HT1080 (cell line): ENCODE measurements at regions not wholly inside any gene's neighbourhood (a gene's known extent, or its start where the extent isn't known, plus 50 kb on each side); places are given as distances from the start of the nearest gene placed in this dataset.

Experiments
- DNase-seq: peaks from one replicate; pipeline ENCODE4 v3.0.0-alpha.2; 2015; ENCODE audit warnings: low read depth

DNA sequence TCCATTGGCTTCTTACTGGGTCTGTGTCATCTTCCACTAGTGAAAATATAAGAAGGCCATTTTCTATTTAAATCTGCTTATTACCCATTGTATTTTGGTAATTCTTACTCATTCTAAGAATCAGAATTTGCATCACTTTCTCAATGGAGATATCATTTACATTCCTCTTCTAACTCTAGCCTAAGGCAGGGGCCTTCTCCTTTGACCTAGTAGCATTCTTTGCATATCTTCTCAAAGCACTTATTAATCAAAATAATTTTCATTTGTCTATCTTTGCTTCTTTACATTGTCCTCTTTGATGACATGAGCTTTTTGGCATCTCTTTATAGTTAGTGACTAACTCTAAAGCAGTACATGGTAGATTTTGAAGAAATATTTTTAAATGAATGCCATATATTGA is 400.9 kb upstream of the SEMA3D start:
- DNase-seq = no peak

- no peak for DNase-seq
These were observed 399.2 kb upstream of the SEMA3D start for GRCh38 chr7:85586091-85586490.

- DNase-seq = no peak
These were observed 396.5 kb upstream of the SEMA3D start for GRCh38 chr7:85583131-85583953.

DNA sequence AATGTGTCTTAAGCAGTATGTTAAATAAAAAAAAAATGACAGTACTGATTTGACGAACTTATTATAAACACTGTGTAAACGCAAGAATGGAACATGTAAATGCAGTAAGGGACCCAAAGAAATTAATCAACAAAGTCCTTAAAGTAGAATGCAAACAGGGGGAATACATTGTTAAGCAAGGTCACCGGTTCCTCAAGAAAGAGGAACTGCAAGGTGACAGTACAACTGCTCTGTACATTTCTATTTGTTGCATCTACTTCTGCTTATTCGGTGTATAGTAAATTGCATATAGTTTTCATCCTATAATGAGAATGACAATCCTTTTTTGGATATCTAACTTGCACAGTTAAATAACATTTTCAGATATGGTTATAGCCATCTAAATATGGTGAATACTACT is 387.0 kb upstream of the SEMA3D start:
- no peak for DNase-seq

- no peak for DNase-seq
These were observed 386.5 kb upstream of the SEMA3D start for GRCh38 chr7:85573346-85573745.

- DNase-seq = no peak
These were observed 384.0 kb upstream of the SEMA3D start for GRCh38 chr7:85570898-85571297.

GRCh38 chr7:85567983-85568382 is 381.1 kb upstream of the SEMA3D start:
- no peak for DNase-seq

- DNase-seq = no peak
These were observed 379.4 kb upstream of the SEMA3D start for GRCh38 chr7:85566095-85566794.

GRCh38 chr7:85565276-85565675 is 378.4 kb upstream of the SEMA3D start:
- peak; percentile 24 for DNase-seq

GRCh38 chr7:85564861-85565260 is 378.0 kb upstream of the SEMA3D start:
- DNase-seq = no peak

DNA sequence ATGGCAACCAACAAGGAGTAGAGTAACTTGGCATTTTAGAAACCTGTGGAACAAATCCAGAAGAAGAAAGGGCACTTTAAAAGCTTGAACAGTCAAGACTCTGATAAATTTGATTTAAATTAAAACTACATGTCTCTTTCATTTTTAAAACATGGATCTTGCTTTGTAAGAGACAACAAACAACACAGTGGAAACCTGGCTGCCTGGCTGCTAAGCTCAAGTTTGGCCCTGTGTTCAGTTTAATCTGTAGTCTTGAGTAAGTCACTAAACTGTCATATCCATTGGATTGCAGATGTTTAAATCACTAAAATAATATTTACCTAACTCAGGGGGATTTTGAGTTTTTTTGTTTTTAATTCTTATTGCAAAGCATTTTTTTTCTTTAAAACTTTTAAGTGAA is 374.9 kb upstream of the SEMA3D start:
- no peak for DNase-seq

- DNase-seq = peak; percentile 64
These were observed 367.7 kb upstream of the SEMA3D start for GRCh38 chr7:85554236-85555178.

DNA sequence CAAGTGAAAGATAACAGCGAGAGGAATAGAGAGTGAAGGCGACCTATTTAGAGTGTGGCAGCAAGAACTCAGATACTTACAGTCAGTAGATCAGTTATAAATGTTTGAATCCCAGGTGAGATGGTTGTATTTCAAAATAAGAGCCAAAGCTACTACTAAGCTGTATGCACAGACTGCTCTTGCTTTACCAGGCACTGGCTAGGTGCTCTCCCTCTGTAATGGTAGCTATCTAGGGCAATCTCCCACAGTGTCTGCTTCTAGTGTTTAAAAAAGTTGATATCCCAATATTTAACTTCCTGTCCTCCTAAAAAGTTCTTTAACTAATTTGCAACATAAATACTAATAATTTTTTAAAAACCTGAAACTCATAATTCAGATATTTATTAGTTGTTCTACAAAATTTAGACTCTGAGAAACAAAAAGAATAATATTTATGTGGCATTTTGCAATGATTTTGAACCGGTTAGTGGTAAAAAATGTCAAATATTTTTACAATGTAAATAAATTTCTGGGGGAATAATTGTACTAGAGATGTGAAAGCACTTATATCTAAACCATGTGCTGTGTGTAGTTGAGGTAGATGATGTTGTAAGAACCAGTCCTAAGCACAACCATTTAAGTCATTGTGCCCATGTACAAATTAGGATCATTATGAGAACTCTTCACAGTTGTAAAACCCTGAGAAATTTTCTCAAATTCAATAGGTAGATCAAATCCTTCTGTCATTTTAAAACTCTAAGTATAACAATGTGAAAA is 349.3 kb upstream of the SEMA3D start:
- DNase-seq = no peak

- peak; percentile 43 for DNase-seq
These were observed 343.0 kb upstream of the SEMA3D start for GRCh38 chr7:85529831-85530230.

GRCh38 chr7:85529201-85529600 is 342.3 kb upstream of the SEMA3D start:
- no peak for DNase-seq

- DNase-seq = no peak
These were observed 341.7 kb upstream of the SEMA3D start for GRCh38 chr7:85528581-85528980.

- DNase-seq = no peak
These were observed 338.8 kb upstream of the SEMA3D start for GRCh38 chr7:85525676-85526075.

DNA sequence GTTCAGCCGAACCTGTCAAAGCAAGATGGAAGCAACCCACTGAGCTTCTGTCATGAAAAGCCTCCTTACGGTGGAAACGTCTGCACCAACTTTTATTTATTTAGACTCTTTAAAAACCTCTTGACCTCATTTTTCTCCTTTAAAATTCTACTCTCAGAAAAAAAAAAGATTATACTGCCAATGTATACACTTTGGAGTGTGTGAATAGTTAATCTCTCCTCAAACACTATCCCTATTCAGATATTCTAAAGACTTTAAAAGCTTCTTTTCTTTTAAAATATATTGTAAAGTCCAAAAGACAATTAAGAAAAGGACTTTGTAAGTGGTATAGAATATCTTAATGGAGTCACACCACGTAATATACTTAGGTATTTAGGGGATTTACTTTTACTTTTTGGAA is 335.2 kb upstream of the SEMA3D start:
- no peak for DNase-seq

DNA sequence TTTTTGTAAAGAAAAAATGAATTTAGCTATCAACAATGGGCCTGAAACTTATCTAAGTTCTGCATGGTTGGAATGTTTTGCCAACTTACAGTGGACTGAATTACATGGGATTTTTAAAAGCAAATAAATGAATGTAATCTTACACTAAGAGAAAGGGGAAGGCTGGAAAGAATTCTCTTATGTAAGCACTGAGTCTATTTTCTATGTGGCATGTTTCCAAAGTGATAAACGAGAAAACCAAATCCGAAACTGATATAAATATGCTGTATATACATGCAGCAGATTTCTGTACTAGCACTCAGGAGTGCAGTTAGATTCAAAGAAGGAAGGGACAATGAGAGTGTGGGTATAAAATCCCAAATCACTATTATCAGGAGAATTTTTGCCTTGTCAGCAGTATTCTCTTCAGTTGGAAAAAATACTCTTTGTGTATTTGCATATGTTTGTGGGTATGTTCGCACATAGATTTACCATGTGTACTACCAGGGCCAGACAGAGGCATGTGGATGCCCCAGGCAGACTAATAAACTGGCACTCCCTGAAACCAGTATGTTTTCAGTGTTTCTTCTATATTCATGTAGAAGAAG is 334.3 kb upstream of the SEMA3D start:
- no peak for DNase-seq

- no peak for DNase-seq
These were observed 333.3 kb upstream of the SEMA3D start for GRCh38 chr7:85520175-85520574.

- DNase-seq = peak; percentile 2
These were observed 329.8 kb upstream of the SEMA3D start for GRCh38 chr7:85516675-85517074.
